ENCODE measurements at regions not wholly inside any gene's neighbourhood (a gene's known extent, or its start where the extent isn't known, plus 50 kb on each side); places are given as distances from the start of the nearest gene placed in this dataset.
A peak's percentile ranks its signal among the peaks of the same experiment; 100 is the strongest.
"Not testable (repeated sequence)": the region's sequence is repeated elsewhere in the genome, so short reads cannot be mapped to it uniquely, and the experiment has no call there.

- no peak for DNase-seq (ENCODE audit: low spot score)
Observed at GRCh38 chr6:121594053-121594452, 158.6 kb downstream of the GJA1 start.

GRCh38 chr6:121595646-121596045 is 160.2 kb downstream of the GJA1 start:
- DNase-seq (ENCODE audit: low spot score): no peak

DNA sequence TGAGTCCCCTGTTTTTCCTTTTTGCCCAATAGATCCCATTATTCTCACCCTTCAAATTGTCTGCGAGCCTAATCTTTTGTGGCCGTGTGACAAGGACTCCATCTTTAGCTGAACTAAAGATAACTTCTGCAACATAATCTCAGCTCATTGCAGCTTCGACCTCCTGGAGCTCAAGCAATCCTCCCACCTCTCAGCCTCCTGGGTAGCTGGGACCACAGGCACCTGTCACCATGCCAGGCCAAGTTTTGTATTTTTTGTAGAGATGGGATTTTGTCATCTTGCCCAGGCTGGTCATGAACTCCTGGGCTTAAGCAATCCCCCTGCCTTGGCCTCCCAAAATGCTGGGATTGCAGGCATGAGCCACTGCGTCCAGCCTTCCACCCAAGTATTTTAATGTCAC is 161.0 kb downstream of the GJA1 start:
- no peak for DNase-seq (ENCODE audit: low spot score)

- peak; percentile 17 for DNase-seq (ENCODE audit: low spot score)
Observed at GRCh38 chr6:121597654-121598053, 162.2 kb downstream of the GJA1 start.

DNA sequence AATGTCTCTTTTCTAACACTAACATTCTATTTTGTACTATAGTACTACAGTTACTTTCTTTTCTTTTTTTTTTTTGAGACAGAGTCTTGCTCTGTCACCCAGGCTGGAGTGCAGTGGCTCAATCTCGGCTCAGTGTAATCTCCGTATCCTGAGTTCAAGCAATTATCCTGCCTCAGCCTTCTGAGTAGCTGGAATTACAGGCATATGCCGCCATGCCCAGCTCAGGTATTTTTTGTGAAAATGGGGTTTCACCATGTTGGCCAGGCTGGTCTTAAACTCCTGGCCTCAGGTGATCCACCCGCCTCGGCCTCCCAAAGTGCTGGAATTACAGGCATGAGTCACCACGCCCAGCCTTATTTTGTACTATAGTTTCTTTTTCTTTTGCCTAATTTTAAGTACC is 163.9 kb downstream of the GJA1 start:
- DNase-seq (ENCODE audit: low spot score): not testable (repeated sequence)

DNA sequence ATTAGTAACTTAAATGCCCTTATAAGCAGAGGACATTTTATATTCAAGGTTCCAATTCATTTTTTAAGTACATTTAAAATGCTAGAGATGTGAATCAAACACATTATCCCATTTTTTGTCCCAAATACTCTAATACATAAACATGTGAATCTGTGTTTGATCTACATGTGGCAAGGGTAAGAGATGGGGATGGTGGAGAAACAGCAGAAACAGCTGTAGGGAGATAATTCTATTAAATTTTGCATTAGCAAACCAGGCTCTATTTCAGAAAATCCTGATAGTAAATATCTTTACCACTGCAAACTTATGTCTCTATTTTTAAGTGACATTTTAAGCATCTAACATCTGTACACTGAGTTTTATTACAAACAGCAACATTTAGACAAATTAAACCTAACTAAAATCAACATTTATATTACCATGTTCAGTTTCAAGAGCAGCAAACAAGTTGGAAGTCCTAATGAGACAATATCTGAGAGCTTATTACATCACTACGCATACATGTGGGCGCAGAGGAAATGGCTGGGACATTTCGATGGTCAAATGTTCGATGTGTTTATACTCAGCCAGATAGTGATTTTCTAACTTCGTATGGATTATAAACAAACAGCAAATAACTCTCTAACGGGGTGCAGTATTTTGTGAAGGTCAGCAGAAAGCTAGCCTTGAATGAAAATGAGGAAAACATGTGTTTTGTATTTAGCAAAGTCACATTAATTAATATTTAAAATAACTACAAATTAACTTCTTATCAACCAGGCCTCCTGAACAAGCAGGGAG is 165.1 kb downstream of the GJA1 start:
- no peak for DNase-seq (ENCODE audit: low spot score)

DNA sequence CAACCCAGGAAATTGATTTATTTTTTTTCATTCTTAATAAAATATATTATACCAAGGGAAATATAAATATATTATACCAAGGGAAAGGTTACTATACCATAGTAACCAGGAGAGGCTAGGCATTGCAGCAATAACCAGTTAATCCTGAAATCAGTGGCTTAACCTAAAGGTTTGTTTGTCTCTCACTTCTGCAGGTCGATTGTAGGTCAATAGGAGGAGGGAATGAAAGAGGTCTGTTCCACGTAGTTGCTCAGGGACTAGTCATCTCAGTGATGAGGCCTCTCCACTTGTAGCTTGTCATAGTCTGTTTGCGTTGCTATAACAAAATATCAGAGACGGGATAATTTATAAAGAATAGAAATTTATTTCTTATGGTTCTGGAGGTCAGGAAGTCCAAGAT is 168.0 kb downstream of the GJA1 start:
- DNase-seq (ENCODE audit: low spot score): no peak

GRCh38 chr6:121607721-121608120 is 172.3 kb downstream of the GJA1 start:
- no peak for DNase-seq (ENCODE audit: low spot score)

- no peak for DNase-seq (ENCODE audit: low spot score)
Observed at GRCh38 chr6:121608270-121608669, 172.8 kb downstream of the GJA1 start.

DNA sequence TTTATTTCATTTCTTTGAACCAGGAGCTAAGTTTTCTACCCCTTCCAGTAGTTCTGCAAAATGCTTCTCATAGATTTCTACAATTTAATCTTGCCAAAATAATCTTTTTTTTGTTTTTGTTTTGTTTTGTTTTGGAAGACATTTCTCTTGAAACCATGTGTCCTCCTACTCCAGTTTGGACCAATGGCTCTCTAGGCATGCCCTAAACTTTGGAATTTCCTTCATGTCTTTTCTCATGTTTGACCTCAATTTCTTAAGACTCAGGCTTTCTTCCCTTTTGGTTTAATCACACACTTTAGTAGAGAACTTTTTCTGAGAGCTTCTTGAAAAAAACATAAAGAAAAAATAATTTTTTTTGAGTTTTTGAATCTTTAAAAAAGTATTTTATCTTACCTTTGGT is 173.8 kb downstream of the GJA1 start:
- no peak for DNase-seq (ENCODE audit: low spot score)

DNA sequence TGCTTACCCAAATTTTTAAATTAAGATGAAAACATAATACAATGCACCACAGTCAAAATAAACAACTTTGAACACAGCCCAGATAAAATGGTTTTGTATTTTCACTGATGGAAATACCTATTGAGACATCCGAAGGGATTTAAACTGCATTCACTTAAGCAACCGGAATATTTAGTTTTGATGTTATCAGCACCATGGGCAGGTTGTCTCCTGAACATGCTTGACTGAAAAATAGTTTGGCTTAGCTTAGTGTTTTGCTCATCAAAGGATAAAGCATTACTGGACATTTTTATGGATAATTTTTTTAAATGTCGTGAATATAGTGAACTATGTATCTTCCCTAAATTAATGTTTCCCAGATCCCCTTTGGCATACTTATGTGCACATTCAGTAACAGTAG is 177.5 kb downstream of the GJA1 start:
- no peak for DNase-seq (ENCODE audit: low spot score)

- DNase-seq (ENCODE audit: low spot score): no peak
Observed at GRCh38 chr6:121614115-121614514, 178.7 kb downstream of the GJA1 start.

GRCh38 chr6:121615493-121615892 is 180.0 kb downstream of the GJA1 start:
- no peak for DNase-seq (ENCODE audit: low spot score)

- DNase-seq (ENCODE audit: low spot score): no peak
Observed at GRCh38 chr6:121616406-121616805, 181.0 kb downstream of the GJA1 start.

DNA sequence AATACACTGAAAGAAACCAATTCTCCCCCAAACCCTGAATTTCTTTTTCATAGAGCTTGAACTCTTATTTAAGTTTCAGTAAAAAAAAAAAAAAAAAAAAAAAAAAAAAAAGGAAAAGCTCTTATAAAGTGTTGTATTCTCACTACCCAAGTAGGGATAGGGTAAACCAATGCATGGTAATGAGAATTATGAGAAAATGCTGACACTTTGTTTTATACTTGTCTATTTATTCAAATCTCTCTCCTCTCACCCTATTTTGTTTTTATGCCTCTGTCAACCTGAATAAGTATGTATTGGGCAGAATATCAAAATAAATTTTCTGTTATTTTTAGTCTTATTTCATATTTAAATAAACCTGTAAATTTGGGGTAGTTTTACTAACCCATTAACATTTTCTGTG is 181.9 kb downstream of the GJA1 start:
- DNase-seq (ENCODE audit: low spot score): no peak

GRCh38 chr6:121619013-121619412 is 183.6 kb downstream of the GJA1 start:
- no peak for DNase-seq (ENCODE audit: low spot score)

GRCh38 chr6:121619987-121620740 is 184.7 kb downstream of the GJA1 start:
- DNase-seq (ENCODE audit: low spot score): no peak

- DNase-seq (ENCODE audit: low spot score): peak; percentile 9
Observed at GRCh38 chr6:121627761-121628160, 192.3 kb downstream of the GJA1 start.

DNA sequence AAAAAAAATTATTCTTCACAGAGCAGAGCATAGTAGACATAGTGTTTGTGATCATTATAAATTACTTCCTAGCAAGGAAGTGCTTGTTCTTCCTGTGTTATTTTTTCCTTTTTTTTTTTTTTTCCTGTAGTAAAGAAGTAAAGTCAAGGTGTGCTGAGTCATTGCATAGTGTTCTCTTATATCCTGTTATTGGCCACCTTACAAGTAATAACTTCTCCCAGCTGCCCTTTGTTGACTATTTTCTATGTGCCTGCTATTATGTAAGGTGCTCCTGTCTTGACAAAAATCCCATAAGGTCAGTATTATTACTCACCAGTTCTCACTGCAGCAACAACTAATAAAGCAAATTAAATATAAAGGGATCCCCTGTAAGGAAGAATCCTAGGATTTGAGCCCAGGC is 195.3 kb downstream of the GJA1 start:
- no peak for DNase-seq (ENCODE audit: low spot score)

DNA sequence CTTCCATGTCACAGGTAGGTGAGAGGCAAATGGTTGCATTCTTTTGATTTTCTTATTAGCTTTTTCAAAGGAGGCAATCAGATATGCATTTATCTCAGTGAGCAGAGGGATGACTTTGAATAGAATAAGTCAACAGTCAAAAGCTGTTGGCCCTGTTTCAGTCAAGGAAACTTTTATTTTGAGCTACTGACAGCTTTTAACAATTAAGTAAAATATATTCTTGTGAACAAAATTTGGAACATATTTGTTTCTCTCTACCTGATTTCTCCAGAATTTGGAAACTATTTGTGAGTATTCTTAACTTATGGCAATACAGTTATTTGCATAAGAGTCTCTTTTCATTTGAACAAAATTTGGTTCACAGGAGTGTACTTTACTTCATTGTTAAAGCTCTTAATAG is 196.3 kb downstream of the GJA1 start:
- DNase-seq (ENCODE audit: low spot score): not testable (repeated sequence)

- no peak for DNase-seq (ENCODE audit: low spot score)
Observed at GRCh38 chr6:121633309-121633708, 197.9 kb downstream of the GJA1 start.

GRCh38 chr6:121634586-121634985 is 199.1 kb downstream of the GJA1 start:
- not testable (repeated sequence) for DNase-seq (ENCODE audit: low spot score)

- no peak for DNase-seq (ENCODE audit: low spot score)
Observed at GRCh38 chr6:121635355-121635754, 199.9 kb downstream of the GJA1 start.

DNA sequence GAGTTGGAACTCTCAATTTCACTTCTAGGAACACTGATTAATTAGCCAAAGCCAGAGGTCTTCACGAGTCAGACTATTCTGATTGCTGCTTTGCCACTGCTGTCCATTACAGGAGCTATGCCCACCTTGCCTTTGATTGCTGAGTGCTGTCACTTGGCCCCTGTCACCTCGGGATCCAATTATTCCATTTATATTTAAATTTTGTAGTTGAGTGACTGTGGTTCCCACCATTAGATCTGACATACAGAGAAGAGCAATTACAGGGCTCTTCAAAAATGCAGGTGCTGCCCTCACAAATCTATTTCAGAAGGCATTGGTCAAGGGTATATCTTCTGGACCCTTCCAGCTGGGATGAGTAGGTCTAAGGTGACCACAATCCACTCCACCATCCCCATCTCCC is 200.8 kb downstream of the GJA1 start:
- DNase-seq (ENCODE audit: low spot score): not testable (repeated sequence)

All from RKO (cell line).